ENCODE measurements at regions not wholly inside any gene's neighbourhood (a gene's known extent, or its start where the extent isn't known, plus 50 kb on each side); places are given as distances from the start of the nearest gene placed in this dataset.
"Not testable (repeated sequence)": the region's sequence is repeated elsewhere in the genome, so short reads cannot be mapped to it uniquely, and the experiment has no call there.

- not testable (repeated sequence) for TF ChIP-seq CTCF (conservative IDR thresholded peaks at IDR 0.05; ENCODE audit: low read depth, low read length); EZH2 (IDR thresholded peaks at IDR 0.05; ENCODE audit: borderline replicate concordance, low read depth, low read length, poor library complexity, severe bottlenecking)
These were observed 118.7 kb upstream of the PZP start for GRCh38 chr12:9326849-9327248.

Data from A673 (cell line).